K562 (cell line): ENCODE measurements at regions not wholly inside any gene's neighbourhood (a gene's known extent, or its start where the extent isn't known, plus 50 kb on each side); places are given as distances from the start of the nearest gene placed in this dataset.

Source experiments
- CBX3 ChIP-seq, 2 experiments: IDR thresholded peaks; 1 replicate in 1 of 2; 2 replicates in 1 of 2; pipeline ENCODE4 v1.6.1; 2012; ENCODE audit warnings: inconsistent platforms in 2 of 2, low read length in 2 of 2, borderline replicate concordance in 1 of 2, control low read depth in 1 of 2
- ERF ChIP-seq: fragments of 450-650 bp; formaldehyde crosslinking; IDR thresholded peaks from 2 replicates; pipeline ENCODE4 v1.4.0; 2020; ENCODE audit warnings: mild to moderate bottlenecking, mixed read lengths
- HDAC2 ChIP-seq: fragments of 450-650 bp; IDR thresholded peaks from 2 replicates; pipeline ENCODE4 v1.6.1; 2016; ENCODE audit warnings: mild to moderate bottlenecking
- YY1 ChIP-seq, 3 experiments: IDR thresholded peaks; 2 replicates each; pipeline ENCODE4 v1.6.1; 2011; ENCODE audit warnings: low read length in 2 of 3, mild to moderate bottlenecking in 2 of 3, moderate library complexity in 2 of 3, borderline replicate concordance in 1 of 3, control low read depth in 1 of 3, low read depth in 1 of 3; ENCODE audit not compliant: insufficient read depth in 3 of 3, insufficient replicate concordance in 2 of 3, control insufficient read depth in 1 of 3, insufficient read length in 1 of 3; ENCODE audit errors: extremely low read depth in 1 of 3
- ZNF253 ChIP-seq: fragments of 250-450 bp; sonication (Bioruptor Pico); conservative IDR thresholded peaks from 2 replicates; pipeline ENCODE4 v1.6.1; 2021; ENCODE audit warnings: mild to moderate bottlenecking
- TF ChIP-seq, protein P1 (sequence below): sonication (generic); formaldehyde crosslinking; IDR thresholded peaks from 2 replicates; pipeline ENCODE4 v1.8.0; 2023; ENCODE audit warnings: mild to moderate bottlenecking, missing genetic modification reagents

DNA sequence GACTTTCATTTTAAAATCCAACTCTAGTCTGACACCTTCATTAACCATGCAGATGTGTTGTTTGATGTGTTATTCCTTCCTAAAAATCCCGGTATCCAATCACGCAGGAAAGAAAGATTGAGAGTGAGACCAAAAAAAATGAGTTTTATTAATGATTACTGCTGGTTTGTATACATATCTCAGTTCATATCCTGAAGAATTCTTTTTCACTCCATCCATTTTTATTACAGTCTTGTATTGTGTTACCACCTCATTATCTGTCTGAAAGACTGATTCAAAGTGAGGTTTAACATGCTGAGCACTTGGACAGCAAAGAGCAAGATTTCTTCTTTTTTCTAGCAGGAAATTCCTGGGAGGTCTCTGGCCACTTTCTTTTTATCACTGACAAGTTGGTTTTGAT lies 268.3 kb downstream of the CDH11 start:
- TF ChIP-seq, protein P1, sequence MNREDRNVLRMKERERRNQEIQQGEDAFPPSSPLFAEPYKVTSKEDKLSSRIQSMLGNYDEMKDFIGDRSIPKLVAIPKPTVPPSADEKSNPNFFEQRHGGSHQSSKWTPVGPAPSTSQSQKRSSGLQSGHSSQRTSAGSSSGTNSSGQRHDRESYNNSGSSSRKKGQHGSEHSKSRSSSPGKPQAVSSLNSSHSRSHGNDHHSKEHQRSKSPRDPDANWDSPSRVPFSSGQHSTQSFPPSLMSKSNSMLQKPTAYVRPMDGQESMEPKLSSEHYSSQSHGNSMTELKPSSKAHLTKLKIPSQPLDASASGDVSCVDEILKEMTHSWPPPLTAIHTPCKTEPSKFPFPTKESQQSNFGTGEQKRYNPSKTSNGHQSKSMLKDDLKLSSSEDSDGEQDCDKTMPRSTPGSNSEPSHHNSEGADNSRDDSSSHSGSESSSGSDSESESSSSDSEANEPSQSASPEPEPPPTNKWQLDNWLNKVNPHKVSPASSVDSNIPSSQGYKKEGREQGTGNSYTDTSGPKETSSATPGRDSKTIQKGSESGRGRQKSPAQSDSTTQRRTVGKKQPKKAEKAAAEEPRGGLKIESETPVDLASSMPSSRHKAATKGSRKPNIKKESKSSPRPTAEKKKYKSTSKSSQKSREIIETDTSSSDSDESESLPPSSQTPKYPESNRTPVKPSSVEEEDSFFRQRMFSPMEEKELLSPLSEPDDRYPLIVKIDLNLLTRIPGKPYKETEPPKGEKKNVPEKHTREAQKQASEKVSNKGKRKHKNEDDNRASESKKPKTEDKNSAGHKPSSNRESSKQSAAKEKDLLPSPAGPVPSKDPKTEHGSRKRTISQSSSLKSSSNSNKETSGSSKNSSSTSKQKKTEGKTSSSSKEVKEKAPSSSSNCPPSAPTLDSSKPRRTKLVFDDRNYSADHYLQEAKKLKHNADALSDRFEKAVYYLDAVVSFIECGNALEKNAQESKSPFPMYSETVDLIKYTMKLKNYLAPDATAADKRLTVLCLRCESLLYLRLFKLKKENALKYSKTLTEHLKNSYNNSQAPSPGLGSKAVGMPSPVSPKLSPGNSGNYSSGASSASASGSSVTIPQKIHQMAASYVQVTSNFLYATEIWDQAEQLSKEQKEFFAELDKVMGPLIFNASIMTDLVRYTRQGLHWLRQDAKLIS (CRISPR knock-in tag) = no peak
- TF ChIP-seq YY1 (IDR thresholded peaks at IDR 0.05; ENCODE audit: borderline replicate concordance in 1 of 3, control insufficient read depth in 1 of 3, extremely low read depth in 1 of 3, insufficient read depth in 3 of 3, insufficient read length in 1 of 3, insufficient replicate concordance in 2 of 3, low read depth in 1 of 3, low read length in 2 of 3) (no peak), ZNF253 (CRISPR knock-in tag) (no peak), HDAC2 (no peak), ERF (CRISPR knock-in tag) (no peak), CBX3 (IDR thresholded peaks at IDR 0.05; ENCODE audit: borderline replicate concordance in 1 of 2, low read length in 2 of 2) (no peak)
